GM23338 (cell line): ENCODE measurements at regions not wholly inside any gene's neighbourhood (a gene's known extent, or its start where the extent isn't known, plus 50 kb on each side); places are given as distances from the start of the nearest gene placed in this dataset.

Experiments
- CTCF ChIP-seq, 2 experiments: fragments of 200-600 bp in 1 of 2; sonication (generic) in 1 of 2; conservative IDR thresholded peaks; 2 replicates each; pipeline versions ENCODE4 v1.5.1 to v1.6.1; 2016 to 2017; ENCODE audit warnings: antibody characterized with exemption in 2 of 2, low read depth in 2 of 2, mild to moderate bottlenecking in 2 of 2, moderate library complexity in 1 of 2
- EZH2phosphoT487 ChIP-seq: fragments of 200-600 bp; sonication (generic); IDR thresholded peaks from one replicate; pipeline ENCODE4 v1.8.1; 2018; ENCODE audit warnings: antibody characterized with exemption; ENCODE audit not compliant: unreplicated experiment
- REST ChIP-seq: IDR thresholded peaks from one replicate; pipeline ENCODE4 v1.6.1; 2018; ENCODE audit warnings: antibody characterized with exemption; ENCODE audit not compliant: unreplicated experiment

DNA sequence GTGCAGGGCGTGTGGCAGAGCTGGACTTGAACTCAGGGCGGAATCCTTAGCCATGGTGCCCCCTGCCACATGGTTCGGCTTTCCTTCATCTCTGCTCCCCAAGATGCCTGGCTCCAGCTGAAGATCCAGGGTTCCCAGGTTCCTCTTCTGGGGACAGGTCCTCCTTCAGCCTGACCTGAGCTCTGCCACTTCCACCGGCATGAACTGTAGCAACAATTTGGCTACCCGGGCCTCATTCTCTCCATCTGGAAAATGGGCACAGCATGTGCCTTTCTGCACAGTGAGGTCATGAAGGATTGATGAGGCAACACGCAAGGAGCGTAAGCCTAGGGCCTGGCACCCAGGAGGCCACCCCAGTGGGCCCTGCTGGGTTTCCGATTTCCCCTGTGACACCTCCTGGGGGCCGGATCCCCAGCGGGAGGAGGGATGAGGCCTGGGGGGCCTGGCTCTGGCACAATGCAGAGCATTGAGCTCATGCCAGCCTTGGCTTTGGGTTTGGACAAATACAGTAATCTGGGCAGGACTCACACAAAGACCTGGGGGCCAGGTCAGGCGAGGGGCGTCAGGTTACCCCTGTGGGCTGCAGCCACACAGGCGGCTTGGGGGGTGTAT is 74.0 kb downstream of the CEBPB start:
- TF ChIP-seq CTCF (conservative IDR thresholded peaks at IDR 0.05; ENCODE audit: low read depth in 2 of 2) (no peak), REST (no peak), EZH2phosphoT487 (no peak)
